HPDE6-E6E7 (cell line): ENCODE measurements at regions not wholly inside any gene's neighbourhood (a gene's known extent, or its start where the extent isn't known, plus 50 kb on each side); places are given as distances from the start of the nearest gene placed in this dataset.
A peak's percentile ranks its signal among the peaks of the same experiment; 100 is the strongest.

Source experiments
- DNase-seq: peaks from one replicate; pipeline ENCODE4 v3.0.0; 2011; ENCODE audit warnings: missing footprints; ENCODE audit errors: extremely low spot score

DNA sequence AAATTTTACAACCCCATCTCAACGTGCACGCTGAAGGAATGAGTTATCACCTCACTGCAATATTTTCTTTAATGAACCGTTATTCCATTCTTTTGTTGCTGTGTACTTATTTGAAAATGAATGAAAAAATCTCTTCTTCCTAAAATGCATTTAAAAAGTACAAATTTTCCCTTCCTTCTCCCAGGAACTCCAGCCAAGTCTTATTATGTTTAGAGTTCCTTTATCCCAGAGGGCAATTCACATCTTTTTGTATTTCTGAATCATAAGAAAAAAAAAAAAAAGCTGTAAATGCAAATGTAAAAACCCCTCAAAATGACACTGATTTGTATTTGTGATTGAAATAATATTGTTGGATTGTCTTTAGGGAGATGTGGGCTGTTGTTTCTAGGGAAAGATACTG, 2194.3 kb upstream of the CELF4 start:
- no peak for DNase-seq

GRCh38 chr18:39753178-39753577, 2187.6 kb upstream of the CELF4 start:
- no peak for DNase-seq

DNA sequence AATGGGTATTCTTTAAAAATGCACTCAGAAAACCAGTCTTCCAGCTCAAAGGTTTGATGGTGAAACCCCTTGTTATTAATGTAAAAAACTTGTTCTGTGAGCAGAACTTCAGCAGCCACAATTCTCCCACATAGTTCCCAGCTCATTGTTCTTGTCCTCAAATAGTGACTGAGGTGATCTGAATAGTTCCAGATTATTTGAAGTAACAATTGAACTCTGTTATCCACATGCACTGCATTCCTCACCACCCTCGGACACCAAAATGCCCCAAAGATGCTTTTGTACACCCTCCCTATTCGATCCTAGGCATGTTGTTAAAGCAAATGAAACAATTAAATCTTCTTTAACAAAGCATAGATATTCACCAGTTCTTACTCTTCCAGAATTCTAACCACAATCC, 2186.8 kb upstream of the CELF4 start:
- DNase-seq: no peak

- DNase-seq: no peak
These were observed 2186.3 kb upstream of the CELF4 start for GRCh38 chr18:39751921-39752320.

DNA sequence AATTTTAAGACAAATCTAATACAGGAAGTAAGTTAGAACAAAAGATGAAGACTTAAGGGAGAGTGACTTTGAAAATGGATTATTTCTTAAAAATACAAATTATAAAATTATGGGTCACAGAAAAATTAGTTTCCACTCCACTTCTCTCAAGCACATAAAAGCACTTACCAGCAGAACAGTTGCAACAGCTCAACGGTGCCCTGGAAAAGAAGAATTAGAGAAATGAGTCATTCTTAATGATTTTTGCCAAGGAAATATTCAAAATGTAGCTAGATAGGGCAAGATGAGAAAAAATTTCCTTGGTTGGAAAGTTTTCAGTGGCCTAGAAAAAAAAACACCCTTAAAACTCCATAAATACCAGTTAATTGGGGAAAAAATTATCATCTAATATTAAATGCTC, 2185.6 kb upstream of the CELF4 start:
- no peak for DNase-seq

DNA sequence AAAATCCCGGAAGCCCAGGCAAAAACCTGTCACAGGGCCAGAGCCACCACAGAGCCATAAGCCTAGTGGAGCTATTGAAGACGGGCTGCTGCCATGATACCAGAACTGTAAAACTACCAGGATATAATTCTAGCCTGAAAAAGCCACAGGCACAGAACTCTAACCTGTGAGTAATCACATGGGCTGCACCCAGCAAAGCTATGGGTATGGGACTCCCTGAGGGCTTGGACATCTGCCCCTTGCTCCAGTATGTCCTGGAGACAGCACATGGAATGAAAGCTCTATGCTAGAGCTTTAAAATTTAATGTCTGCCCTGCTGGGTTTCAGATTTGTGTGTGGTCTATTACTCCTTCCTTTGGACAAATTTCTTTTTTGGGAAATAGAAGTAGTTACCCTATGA, 2183.6 kb upstream of the CELF4 start:
- no peak for DNase-seq

GRCh38 chr18:39748727-39749126, 2183.1 kb upstream of the CELF4 start:
- no peak for DNase-seq

GRCh38 chr18:39746201-39746600, 2180.6 kb upstream of the CELF4 start:
- no peak for DNase-seq

DNA sequence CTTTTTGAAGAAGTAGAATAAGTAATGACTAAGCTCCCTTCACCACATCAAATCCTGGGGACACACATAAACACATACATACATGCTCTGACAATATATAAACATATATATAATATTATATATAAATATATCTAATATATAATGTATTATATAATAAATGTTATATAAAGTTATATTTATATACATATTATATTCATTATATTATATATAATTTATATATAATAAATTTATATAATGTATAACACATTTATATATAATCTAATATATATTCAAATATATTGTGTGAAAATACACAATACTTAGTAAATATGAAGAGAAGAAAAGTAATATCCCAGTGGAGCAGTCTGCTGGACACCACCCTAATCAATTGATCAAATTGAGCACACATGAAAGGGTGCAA, 2177.9 kb upstream of the CELF4 start:
- no peak for DNase-seq

GRCh38 chr18:39741755-39742466, 2176.3 kb upstream of the CELF4 start:
- no peak for DNase-seq

DNA sequence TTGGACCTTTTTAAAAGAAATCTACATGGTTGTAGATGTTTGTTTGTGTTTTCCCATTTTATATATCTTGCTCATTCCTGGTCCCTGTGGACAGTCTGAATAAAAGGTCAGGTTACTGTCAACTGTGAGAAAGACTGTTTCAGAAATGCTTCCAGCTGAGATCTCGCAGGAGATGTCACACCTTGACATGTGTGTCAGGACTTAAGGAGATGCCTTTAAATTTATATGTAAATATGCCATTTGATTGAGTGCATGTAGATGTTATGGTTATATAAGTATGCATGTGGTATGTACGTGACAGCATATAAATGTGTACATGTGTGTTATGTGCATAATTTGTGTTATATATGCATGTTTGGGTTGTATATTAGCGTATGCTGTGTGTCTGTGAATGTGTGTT, 2172.3 kb upstream of the CELF4 start:
- no peak for DNase-seq

GRCh38 chr18:39732918-39733317, 2167.3 kb upstream of the CELF4 start:
- no peak for DNase-seq

GRCh38 chr18:39730606-39731005, 2165.0 kb upstream of the CELF4 start:
- no peak for DNase-seq

DNA sequence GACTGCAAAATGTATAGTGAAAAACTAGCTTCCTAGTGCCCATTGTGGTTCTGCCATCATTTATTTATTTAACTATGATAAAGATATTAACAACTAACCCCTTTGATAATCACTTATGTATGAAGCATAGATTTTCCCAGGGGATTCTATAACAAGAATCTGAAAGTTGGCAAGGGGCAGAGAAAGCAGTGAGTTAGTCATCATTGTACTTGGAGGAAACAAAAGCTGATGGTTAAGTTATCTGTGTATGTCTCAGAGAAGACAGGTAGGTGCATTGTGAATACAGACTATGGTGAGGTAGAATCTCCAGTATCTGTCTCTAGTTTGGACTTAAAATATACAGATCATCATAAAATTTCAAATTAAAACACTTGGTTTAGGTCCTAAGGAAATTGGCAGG, 2159.1 kb upstream of the CELF4 start:
- no peak for DNase-seq

DNA sequence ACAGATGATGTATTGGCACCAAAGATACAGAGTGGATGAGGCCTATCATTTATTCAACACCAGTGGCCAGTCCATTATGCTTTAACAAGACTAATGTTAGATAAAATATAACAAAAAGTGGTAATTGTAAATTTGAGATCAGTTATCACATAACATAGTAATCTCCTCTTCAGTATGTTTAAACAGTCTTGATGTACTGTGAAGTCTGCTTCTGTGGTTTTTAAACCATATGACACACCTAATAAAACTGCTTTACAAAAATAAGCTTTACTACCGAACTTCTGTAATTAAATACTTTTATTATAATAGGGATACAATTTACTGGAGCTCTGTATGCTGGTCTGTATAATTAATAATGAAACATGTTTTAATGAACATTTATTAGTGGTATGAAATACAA, 2156.1 kb upstream of the CELF4 start:
- DNase-seq: no peak

DNA sequence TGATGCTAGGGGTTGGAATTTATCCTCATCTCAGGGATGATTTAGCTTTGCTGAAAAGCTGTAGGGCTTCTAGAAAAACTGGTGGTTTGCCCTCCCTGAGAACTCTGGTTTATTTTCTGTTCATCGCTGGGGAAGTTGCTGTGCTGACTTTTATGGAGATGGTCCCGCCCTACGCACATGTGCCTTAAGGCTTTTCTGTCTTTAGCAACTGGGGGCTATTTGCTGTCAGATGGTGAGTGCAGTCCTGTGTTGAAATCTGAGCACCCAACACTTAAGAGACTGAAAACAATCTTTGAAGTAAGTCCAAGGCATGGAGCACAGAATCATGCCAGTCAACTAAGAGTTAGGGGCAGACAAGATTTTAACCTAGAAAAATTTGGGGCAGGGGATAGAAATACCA, 2148.4 kb upstream of the CELF4 start:
- DNase-seq: no peak

GRCh38 chr18:39711701-39712100, 2146.1 kb upstream of the CELF4 start:
- no peak for DNase-seq

GRCh38 chr18:39705362-39705761, 2139.8 kb upstream of the CELF4 start:
- DNase-seq: no peak

DNA sequence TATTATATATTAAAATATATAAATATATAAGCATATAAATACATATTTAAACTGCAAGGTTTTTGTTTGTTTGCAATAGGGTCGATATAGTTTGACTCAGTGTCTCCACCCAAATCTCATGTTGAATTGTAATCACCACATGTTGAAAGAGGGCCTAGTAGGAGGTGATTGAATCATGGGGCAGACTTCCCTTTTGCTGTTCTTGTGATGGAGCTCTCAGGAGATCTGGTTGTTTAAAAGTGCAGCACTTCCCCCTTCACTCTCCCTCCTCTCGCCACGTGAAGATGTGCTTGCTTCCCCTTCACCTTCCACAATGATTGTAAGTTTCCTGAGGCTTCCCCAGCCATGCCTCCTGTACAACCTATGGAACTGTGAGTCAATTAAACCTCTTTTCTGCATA, 2137.3 kb upstream of the CELF4 start:
- DNase-seq: no peak

DNA sequence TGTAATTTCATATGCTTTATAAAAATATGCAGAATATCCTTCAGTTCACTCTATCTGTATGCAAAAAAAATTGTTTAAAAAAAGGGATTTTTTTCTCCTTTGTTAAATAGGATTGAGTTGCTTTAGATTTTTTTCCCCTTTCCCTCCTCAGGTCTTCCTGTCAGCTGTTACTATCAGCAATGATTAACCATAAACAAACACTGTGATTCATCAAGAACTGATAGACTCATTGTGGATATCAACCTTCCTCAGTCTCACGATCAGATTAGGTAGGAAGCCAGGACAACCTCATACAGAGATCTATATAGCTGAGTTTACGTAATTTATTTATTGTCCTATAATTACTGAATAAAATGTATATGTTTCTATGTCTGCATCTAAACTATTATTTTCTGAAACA, 2136.2 kb upstream of the CELF4 start:
- peak; percentile 45 for DNase-seq

DNA sequence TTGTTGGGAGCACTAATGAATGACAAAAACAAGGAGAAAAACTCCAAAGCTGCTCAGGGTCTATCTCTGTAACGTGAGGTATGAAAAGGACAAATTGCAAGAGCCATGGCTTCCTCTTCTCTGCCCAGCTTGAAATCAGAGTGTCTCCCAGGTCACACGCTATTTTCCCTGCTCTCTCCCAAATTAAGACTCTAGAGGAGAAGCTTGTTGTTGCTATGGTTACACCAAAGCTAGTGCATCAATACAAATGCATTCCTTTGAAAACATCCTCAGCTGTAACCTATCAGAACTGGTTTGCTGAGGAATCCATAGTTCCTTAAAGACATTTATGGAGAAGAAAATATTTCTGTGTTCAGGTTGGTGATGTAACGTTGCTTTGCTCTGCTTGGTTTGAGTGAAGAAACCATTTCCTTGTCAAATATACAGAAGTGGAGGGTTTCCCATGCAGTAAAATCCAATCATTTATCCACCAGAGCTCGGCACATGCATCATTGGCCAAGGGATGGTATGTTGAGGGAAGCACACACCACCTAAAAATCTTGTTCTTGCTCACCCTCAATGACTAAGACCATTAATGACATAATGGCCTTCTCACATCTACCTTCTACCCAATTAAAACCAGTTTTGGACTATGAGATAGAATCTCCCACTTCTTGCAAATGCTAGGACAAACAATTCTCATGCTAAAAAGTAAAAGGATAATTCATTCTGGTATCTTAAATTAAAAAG, 2135.6 kb upstream of the CELF4 start:
- no peak for DNase-seq

GRCh38 chr18:39699340-39699964, 2133.9 kb upstream of the CELF4 start:
- no peak for DNase-seq

- DNase-seq: no peak
These were observed 2132.8 kb upstream of the CELF4 start for GRCh38 chr18:39698436-39698835.
